Kasumi-1 (cell line): ENCODE measurements at regions not wholly inside any gene's neighbourhood (a gene's known extent, or its start where the extent isn't known, plus 50 kb on each side); places are given as distances from the start of the nearest gene placed in this dataset.

Experiments used
- DNase-seq, 2 experiments: peaks; one replicate each; lab custom pipeline; 2025; lab: John Stamatoyannopoulos, UW

GRCh38 chr14:54174457-54174856, 217.8 kb upstream of the BMP4 start:
- no peak for DNase-seq

DNA sequence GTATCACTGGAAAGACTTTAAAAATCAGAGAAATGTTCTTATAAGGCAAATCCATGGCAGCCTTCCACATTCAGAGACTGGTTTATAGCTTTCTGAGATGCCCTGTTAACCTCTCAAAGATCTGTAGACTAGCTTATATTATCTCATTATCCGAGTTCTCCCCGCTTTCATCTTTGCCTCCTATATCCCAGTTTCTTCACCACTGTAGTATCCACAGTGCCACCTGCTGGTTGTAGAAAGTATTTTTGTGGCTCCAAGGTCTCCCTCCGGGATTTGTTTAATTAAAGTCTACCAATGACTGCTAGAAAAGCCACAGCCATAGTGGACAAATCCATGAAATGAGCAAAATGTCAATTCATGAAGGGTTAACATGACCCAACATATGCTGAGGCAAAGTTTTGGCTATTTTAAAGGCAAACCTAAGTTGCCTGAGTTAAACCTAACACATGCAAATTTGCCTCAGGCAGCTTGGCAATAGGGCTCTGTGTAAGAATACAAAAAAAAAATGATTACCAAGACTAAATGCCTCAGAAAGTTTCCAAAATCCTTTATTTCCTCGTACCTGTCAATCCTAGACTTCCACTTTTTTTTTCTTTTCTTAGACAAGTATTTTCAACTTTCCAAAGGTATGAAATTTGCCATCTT, 218.8 kb upstream of the BMP4 start:
- DNase-seq: peak; percentile 72 to 86

DNA sequence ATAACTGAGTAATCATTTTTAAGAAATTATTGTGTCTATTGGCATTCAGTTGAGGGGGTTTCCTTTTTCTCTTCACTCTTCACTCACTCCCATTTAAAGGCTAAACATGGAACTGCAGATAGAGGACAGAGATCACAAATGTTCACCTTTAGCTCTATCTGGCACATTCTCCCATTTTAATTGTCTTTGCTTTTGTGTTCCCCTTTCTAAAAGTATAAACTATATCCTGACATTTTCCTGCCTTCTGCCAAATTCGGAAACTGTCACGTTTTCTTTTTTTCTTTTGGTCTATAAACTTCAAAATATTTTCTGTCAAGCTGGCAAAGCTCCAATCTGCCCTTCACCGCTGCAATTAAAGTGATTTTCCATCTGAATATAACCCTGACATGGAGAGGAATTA, 219.8 kb upstream of the CDKN3 start:
- DNase-seq: no peak

DNA sequence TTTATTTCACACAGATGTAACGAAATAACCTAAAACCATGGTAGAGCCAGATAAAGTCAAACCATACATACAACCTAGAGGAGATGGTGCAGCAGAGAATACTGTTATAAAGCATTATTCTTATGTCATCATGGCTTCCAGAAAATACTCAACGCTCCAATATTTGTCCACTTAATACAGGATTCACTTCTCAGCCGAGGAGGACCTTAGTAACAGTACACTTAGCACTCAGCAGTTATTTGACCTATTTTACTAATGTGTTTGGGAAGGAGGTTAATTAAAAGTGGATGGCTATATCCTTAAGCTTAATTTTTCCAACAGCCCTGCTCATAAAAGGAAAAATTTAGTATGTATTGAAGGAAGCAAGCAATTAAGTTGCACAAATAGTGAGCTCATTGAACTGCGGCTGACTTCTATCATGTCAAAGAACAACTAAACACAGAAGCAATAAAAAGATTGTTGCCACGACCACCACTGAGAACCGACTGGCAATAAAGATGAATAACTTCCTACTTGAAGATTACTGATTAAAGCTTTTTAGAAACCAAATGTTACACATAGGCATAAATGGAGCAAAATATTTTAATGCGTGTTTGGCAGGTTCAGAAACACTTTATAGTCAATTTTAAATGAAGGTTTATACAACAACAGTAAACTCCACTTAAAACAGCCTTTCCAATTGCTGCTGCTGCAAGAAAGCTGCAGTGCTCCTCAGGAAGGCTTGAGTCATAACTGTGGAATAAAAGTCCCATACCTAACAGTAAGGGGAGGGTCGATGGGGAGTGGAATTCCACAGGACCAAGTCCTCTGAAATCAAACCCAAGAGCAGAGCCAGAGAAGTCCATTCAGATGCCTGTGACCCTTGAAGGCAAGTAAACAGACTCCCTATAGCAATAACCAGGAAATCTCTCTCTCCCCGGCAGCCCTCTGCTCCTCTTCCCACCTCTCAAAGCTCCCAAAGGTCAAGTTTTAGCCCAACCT, 218.9 kb upstream of the CDKN3 start:
- DNase-seq: no peak

DNA sequence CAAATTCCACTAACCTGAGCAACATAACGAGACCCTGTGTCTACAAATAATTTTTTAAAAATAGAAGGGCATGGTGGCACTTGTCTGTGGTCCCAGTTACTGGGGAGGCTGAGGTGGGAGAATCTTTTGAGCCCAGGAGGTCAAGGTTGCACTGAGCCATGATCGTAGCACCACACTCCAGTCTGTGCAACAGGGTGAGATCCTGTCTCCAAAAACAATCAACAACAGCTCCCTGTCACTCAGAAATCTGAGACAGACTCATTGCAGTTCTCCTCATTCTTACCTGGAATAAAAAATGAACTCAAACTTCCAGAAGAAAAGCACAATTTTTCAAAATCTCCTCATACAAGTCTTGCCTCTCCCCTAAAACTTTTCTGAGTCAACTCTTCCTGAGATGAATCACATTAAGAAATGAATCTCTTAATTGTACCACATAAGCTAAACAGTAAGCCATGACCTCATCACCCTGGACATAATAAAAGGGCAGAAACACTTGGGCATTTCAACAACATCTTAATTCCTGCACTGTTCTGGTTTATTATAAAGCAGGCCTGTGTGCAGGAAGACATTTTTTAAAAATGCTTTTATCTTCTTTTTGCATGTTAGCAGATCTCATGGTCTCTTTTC, 214.3 kb upstream of the CDKN3 start:
- DNase-seq: no peak

DNA sequence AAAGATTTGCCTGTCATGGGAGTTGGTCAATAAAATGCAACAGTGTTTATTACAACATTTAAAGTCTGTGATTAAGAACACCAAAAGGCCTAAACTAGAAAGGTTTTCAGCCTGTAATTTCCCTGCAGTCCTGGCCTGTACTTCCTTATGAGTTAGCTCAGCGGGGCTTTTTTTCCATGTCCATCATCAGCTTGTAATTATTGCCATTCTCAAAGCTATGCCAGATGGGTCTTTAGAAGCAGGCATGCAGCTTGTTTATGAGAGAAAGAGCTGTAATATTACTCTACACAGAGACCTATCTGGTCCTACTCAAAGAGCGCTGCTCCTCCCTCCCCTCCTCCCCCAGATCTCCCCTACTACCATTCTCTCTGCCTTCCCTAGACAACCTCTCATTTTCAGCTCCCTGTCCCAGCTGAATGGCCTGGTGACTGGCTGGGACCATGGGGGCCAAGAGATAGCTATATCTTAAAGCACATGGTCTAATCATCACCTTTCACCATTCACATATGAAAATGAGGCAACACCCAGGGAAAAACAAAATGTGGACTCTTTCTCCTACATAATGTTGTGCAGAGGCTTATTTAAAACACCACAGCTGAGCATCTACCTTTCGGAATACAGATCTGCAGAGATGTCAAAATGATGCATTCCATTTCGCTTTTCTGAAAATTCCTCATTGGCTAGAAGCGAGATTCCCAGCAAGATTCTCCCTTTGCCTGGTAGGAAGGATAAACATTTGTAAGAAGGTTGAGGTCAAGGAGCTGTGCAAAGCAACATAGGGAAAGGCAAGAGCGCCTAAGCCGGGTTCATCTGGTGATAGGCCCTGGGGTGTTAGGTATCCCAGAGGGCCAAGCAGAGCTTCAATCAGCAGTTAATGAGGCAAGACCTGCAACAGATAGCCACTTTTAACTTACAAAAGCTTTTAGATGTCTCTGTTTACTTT, 209.7 kb upstream of the CDKN3 start:
- DNase-seq: no peak

GRCh38 chr14:54188064-54188666, 208.6 kb upstream of the CDKN3 start:
- no peak for DNase-seq

- DNase-seq: no peak
Observed at GRCh38 chr14:54189333-54189732, 207.5 kb upstream of the CDKN3 start.

GRCh38 chr14:54189748-54190354, 207.0 kb upstream of the CDKN3 start:
- DNase-seq: peak; percentile 24 to 39

DNA sequence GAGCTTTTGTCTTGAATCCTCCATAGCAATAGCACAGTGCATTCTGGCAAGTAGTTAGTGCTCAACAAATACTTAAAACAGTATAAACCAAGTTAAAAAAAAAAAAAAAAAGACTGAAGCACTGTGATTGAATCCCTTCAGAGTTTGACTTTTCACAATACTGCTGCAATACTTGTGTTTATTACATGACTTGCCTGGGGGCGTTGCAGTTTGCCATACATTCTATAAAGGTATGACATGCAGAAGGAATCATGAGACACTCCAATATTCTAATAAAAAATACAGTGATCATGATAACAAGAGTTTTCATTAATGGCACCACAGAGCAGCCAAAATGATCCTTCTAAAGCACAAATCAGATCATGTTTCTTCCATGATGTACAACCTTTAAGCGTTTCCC, 205.0 kb upstream of the CDKN3 start:
- no peak for DNase-seq

DNA sequence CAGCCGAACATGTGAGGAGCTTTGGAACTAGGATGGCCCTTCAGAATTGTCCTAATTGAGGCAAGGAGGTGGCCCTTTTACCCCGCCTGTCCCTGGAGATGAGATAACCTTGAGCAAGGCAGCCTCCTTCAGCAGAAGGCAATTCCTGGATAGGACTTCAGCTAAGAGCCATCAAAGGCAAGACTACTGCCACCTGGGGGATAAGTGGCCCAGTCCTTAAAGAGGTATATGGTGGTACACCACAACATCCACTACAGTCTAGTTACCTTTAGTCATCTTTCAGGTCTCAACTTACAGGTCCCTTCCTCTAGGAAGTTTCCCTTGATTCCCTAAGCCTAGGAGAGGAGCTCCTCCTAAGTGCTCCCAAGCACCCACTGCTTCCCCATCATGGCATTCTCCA, 204.2 kb upstream of the CDKN3 start:
- no peak for DNase-seq

GRCh38 chr14:54193871-54194270, 202.9 kb upstream of the CDKN3 start:
- no peak for DNase-seq

GRCh38 chr14:54194501-54194900, 202.3 kb upstream of the CDKN3 start:
- no peak for DNase-seq

GRCh38 chr14:54197369-54197768, 199.4 kb upstream of the CDKN3 start:
- DNase-seq: no peak

GRCh38 chr14:54200726-54201125, 196.1 kb upstream of the CDKN3 start:
- no peak for DNase-seq

- DNase-seq: no peak
Observed at GRCh38 chr14:54202288-54202687, 194.5 kb upstream of the CDKN3 start.

DNA sequence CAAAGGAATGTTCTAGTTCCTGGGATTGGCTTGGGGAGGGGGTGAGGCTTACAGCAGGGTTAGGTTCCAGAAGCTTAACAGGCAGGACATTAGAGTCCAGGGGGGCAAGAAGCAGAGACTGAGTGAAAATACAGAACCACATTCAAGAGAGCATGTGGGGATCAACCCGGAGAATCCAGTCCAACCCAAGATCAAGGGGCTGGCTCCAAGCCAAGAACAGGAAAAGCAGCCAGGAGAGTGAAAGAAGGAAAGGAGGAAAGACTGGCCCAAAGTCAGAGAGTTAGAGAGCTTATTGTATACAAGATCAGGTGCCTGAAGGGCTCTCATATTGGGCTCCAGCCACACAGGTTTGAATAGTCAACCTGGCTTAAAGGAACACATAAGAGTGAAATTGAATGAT, 190.3 kb upstream of the CDKN3 start:
- no peak for DNase-seq

DNA sequence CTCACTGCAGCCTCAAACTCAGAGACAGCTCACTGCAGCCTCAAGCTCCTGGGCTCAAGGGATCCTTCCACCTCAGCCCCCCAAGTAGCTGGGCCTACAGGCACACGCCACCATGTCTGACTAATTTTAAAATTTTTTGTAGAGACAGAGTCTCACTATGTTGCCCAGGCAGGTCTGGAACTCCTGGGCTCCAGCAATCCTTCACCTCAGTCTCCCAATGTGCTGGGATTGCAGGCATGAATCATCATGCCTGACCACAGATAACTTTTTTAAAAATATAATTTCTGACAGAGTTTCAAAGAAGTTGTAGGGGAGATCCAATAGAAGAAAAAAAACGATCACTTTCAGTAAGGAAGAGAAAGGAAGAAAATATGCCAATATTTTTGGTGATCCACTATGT, 189.7 kb upstream of the CDKN3 start:
- DNase-seq: no peak

DNA sequence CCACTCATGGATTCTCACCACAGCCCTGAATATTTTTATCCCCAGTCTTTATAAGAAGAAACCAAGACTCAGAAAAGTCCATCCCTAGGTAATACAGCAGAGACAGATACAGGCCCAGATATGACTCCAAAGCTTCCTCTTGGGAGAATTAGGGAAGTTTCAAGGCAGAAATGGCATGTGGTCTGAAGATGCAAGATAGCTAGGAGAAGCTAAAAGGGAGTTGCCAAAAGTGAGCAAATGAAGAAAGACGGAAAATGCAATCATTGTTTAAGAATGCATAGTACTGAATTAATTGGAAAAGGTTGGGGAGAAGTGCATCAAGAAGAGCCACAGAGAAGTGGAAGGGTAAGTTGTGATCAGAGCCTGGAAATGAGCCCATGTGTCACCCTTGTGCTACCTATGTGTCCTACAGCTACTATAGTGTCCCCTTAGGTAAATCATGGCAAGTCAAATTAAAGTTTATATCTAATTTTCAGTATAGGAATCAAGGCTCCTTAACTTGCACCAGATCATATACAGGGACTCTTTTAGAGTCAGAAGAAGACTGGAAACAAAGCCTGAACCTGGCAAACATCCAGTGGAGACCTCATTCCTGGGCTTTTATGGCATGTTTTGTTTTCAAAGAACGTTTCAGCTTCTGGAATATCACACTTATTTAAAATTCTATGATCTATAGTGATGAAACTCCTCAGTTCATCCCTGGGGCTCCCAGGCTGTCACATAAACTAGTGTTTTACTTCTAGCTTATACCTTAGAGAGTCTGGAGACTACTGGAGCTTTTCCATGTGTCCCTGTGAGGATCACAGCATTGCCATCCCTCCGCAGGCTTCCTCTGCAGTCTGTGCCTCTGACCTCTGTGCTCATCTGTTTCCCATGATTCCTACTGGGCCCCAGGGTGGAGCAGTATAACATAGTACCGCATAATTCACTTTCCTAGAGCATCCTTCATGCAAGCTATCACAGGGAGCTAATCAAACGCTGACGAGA, 189.0 kb upstream of the CDKN3 start:
- no peak for DNase-seq

GRCh38 chr14:54208751-54209150, 188.1 kb upstream of the CDKN3 start:
- DNase-seq: no peak
